NCI-H345 (cell line): ENCODE measurements at regions not wholly inside any gene's neighbourhood (a gene's known extent, or its start where the extent isn't known, plus 50 kb on each side); places are given as distances from the start of the nearest gene placed in this dataset.
A peak's percentile ranks its signal among the peaks of the same experiment; 100 is the strongest.

Experiments
- DNase-seq: peaks from one replicate; lab custom pipeline; 2025; lab: John Stamatoyannopoulos, UW

DNA sequence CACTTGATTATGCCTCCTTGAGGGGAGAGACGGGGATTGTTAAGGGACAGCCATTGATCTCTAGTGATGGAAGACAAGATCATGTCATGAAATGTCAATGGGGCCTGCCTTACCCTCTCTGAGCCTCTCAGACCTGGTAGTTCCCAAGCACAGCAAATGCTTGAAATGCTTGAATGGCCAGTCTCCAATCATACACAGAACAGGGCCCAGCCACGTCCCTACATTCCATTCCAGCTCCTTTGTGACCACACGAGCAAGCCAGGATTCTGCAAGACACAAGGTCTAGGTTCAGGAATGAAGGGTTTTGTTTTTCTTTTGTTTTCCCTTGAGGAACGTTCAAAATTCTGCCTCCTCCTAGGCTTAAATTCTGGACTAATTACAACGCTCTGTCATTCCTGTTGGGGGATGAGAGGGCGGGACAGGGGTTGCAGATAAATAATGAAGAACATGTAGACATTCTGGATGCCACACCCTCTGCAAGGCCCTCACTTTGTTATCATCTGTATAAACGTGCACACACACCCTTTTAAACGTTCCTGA is 98.1 kb upstream of the YPEL5 start:
- no peak for DNase-seq

DNA sequence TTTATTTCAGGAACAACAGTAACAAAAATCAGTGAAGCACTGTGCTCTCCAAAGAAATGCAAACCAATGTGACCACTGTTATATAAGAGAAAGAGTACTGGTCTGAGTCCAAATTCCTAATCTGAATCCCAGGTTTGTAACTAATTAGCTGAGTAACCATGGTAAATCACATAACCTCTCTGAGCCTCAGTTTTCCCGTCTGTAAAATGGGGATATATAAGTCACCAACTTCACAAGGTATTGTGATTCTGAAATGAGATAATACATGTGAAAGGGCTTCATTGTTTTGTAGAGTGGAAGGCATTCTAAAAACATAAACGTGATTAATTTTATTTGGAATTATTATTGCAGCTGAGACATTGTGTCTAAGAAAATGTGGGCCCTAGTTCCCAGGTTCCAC is 91.3 kb upstream of the YPEL5 start:
- DNase-seq = no peak

- no peak for DNase-seq
These were observed 86.2 kb upstream of the YPEL5 start for GRCh38 chr2:30060562-30060961.

- DNase-seq = no peak
These were observed 78.7 kb upstream of the YPEL5 start for GRCh38 chr2:30068067-30068466.

- peak; percentile 86 for DNase-seq
These were observed 74.5 kb upstream of the YPEL5 start for GRCh38 chr2:30072250-30072842.

GRCh38 chr2:30073523-30073922 is 73.3 kb upstream of the YPEL5 start:
- DNase-seq = no peak

DNA sequence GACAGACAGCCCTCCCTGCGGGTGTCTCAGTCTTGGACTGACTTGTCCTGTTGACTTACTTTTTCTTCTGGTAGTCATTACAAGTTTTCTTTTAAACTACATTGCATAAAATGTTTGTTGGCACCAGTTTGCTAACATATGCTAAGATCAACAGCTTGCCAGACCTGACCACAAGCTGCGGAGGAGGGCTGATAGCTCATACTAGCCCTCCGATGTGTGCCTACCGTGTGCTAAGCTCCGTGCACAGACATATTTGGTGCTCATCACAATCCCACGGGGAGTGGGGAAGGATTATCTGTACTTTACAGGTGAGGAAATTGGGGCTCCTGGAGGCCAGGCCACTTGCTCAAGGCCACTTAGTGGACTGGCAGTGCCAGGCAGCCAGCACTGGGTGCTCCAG is 72.8 kb upstream of the YPEL5 start:
- DNase-seq = no peak

DNA sequence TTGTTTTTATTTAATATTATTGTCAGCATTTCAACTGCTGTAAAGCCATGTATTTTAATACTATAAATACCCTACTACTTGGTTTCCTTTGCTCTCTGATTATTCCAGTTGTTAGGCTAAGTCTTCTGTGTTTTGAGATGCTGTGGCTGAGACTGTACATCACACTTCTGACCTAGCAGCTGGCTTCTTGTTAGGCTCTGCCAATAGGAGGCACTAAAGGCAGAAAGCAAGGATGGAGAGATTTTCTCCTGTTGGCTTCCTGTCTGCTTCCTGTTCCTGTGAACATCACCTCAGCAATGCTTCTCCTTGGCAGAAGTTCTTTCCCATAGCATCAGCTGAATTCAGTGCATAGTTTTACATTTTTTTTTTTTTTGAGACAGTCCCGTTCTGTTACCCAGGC is 68.3 kb upstream of the YPEL5 start:
- no peak for DNase-seq

DNA sequence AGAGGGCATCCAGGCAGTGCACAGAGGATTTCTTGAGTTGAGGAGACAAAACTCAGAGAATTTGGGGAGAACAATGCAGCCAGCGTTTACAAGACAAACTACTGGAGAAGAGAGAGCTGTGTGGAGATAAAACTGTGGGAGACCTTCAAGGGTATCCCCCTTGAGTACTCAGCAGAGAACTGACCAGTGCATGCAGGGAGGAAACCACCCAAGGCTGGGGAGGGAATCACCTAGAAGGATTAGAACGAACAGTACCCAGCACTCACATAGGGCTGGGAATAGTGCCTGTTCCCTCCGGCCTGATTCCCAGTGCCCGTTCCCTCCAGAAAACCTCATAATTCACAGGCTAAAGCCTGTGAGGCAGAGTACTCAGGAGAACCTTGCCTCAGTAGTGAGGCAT is 61.9 kb upstream of the YPEL5 start:
- DNase-seq = no peak

DNA sequence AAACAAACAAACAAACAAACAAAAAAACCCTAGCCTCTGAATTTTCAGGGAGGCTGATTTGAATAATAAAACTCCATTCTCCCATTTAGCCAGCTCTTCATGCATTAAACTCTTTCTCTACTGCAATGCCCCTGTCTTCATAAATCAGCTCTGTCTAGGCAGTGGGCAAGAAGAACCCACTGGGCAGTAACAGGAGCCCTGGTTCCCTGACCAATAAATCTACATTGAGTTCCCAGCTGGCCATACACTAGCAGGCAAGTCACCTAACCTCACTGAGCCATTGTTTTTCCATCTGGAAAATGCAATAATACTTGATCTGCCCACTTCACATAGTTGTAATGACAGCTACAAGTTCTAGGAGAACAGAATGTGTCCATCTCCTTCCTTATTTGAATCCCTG is 57.6 kb upstream of the YPEL5 start:
- DNase-seq = no peak

DNA sequence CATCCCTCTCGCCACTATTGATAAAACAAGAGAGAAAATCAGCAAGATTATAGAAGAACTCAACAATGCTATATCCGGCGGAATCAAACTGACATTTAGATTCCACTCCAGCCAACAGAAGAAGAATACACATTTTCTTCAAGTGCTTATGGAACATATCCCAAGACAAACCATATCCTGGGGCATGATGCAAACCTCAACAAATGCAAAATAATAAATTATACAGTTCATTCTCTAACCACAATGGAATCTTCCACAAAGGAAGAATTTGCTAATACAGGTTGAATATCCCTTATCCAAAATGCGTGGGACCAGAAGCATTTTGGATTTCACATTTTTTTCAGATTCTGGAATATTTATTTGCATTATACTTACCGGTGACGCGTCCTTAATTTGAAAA is 51.4 kb upstream of the YPEL5 start:
- DNase-seq = no peak

- DNase-seq = no peak
These were observed 50.4 kb upstream of the YPEL5 start for GRCh38 chr2:30096451-30096850.
